ENCODE measurements at regions not wholly inside any gene's neighbourhood (a gene's known extent, or its start where the extent isn't known, plus 50 kb on each side); places are given as distances from the start of the nearest gene placed in this dataset.

DNA sequence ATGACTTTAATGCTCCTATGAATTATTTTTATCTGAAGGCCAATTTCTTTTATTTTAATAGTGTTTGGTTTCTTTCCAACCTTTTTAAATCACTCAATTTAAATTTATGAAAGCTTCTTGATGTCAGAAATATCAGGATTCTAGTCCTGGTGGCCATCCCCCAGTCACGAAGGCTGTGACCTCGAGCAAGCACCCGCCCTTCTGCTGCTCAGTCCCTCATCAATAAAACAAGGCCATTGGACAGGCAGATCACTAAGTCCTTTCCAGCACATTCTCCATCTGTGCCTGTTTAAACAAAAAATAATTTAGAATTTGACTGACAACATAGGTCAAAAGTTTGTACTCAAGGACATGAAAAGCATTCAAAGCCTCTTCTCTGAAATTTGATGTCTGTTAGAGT, 483.6 kb upstream of the VRK2 start:
- no peak for DNase-seq
- no peaks in the 10 kb centered on the region for H3K27me3 ChIP-seq (ENCODE audit: insufficient read depth in 3 of 3, low read length in 2 of 3)
- 69 to 71% (median 70%) methylated on average over 3 of the region's 3 CpGs for WGBS, 3 donors
- no peaks in the 10 kb centered on the region for H3K36me3 ChIP-seq (ENCODE audit: insufficient read depth in 1 of 2, low read depth in 1 of 2)
- no peak for ATAC-seq
- H3K27ac ChIP-seq = no peak overlapping the region
- intact Hi-C loops (cut with DNase I) = no loop called here
- TF ChIP-seq, protein P1, sequence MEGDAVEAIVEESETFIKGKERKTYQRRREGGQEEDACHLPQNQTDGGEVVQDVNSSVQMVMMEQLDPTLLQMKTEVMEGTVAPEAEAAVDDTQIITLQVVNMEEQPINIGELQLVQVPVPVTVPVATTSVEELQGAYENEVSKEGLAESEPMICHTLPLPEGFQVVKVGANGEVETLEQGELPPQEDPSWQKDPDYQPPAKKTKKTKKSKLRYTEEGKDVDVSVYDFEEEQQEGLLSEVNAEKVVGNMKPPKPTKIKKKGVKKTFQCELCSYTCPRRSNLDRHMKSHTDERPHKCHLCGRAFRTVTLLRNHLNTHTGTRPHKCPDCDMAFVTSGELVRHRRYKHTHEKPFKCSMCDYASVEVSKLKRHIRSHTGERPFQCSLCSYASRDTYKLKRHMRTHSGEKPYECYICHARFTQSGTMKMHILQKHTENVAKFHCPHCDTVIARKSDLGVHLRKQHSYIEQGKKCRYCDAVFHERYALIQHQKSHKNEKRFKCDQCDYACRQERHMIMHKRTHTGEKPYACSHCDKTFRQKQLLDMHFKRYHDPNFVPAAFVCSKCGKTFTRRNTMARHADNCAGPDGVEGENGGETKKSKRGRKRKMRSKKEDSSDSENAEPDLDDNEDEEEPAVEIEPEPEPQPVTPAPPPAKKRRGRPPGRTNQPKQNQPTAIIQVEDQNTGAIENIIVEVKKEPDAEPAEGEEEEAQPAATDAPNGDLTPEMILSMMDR (IDR thresholded peaks at IDR 0.05) = no peak
- no peak overlapping the region for H3K4me3 ChIP-seq
- H3K9me3 ChIP-seq = peaks cover 3% of the 10 kb centered on the region
- no peaks in the 10 kb centered on the region for H3K4me1 ChIP-seq

DNA sequence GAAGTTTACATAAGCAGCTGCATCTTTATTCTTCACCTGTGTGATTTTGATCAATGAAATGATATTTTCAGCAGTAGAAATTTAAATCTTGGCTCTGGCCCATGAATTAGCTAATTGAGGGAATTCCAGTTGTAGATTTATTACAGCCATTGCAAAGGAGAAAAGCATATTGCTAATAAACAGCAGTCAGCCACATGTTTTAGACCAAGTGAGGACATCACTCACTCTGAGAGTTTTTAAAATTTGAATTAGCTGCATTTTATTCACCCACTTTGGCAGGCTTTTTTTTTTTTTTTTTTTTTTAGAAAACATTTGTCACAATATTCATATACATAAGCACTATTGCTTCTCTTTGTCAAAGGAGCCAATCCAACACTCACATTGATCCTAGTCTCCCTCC, 479.4 kb upstream of the VRK2 start:
- Histone ChIP-seq H3K36me3 (ENCODE audit: insufficient read depth in 1 of 2, low read depth in 1 of 2) (no peaks in the 10 kb centered on the region), H3K9me3 (no peaks in the 10 kb centered on the region), H3K27ac (no peak overlapping the region), H3K4me1 (no peaks in the 10 kb centered on the region), H3K27me3 (ENCODE audit: insufficient read depth in 3 of 3, low read length in 2 of 3) (no peaks in the 10 kb centered on the region), H3K4me3 (no peak overlapping the region)
- intact Hi-C loops (cut with DNase I) = no loop called here
- ATAC-seq = no peak
- TF ChIP-seq, protein P1 (IDR thresholded peaks at IDR 0.05) = no peak
- no peak for DNase-seq

DNA sequence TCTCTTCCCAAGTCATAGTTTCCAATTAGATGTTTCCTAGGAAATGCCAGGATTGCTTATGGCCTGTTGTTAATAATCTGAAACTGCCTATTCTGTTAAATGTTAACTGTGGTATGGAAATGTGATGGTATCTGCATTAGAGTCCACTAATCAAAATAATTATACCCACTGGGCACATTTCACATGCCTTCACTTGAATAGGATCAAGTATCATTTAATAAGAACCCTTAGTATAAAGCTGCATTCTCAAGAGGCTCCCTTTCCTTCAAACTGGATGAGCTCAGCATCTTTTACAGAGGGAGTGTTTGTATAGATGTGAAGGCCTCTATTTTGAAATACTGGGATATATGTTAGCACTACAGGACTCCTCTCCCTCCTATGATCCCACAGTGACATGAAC, 477.2 kb upstream of the VRK2 start:
- TF ChIP-seq, protein P1 (IDR thresholded peaks at IDR 0.05) = no peak
- Histone ChIP-seq H3K36me3 (ENCODE audit: insufficient read depth in 1 of 2, low read depth in 1 of 2) (no peaks in the 10 kb centered on the region), H3K27ac (no peak overlapping the region), H3K27me3 (ENCODE audit: insufficient read depth in 3 of 3, low read length in 2 of 3) (no peaks in the 10 kb centered on the region), H3K4me3 (no peak overlapping the region), H3K9me3 (no peaks in the 10 kb centered on the region), H3K4me1 (no peaks in the 10 kb centered on the region)
- DNase-seq = no peak
- intact Hi-C loops (cut with DNase I) = no loop called here
- no peak for ATAC-seq

DNA sequence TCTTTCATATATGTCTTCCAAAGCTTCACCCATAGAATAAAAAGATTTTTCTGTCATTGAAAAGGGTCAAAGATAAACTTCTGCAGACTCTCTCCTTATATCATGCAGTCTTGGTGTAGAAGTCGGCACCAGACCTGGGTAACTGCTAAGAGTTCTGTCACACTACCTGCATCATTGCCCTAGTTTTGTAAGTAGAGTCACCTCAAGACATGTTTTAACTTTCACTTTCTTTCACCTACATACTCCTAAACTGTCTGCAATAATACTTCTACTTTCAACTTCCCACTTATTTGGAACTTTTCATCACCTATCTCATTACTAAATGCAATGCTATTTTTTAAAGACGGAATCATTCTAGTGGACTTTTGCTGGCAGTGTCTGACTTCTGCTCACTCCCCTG, 475.6 kb upstream of the VRK2 start:
- no peaks in the 10 kb centered on the region for H3K36me3 ChIP-seq (ENCODE audit: insufficient read depth in 1 of 2, low read depth in 1 of 2)
- ATAC-seq (no peak), DNase-seq (no peak)
- 79 to 94% (median 90%) methylated on average over 2 of the region's 2 CpGs for WGBS, 3 donors
- TF ChIP-seq, protein P1 (IDR thresholded peaks at IDR 0.05) = no peak
- H3K27me3 ChIP-seq (ENCODE audit: insufficient read depth in 3 of 3, low read length in 2 of 3) = no peaks in the 10 kb centered on the region
- H3K4me3 ChIP-seq = no peak overlapping the region
- H3K9me3 ChIP-seq = no peaks in the 10 kb centered on the region
- no peaks in the 10 kb centered on the region for H3K4me1 ChIP-seq
- no peak overlapping the region for H3K27ac ChIP-seq
- intact Hi-C loops (cut with DNase I) = no loop called here

DNA sequence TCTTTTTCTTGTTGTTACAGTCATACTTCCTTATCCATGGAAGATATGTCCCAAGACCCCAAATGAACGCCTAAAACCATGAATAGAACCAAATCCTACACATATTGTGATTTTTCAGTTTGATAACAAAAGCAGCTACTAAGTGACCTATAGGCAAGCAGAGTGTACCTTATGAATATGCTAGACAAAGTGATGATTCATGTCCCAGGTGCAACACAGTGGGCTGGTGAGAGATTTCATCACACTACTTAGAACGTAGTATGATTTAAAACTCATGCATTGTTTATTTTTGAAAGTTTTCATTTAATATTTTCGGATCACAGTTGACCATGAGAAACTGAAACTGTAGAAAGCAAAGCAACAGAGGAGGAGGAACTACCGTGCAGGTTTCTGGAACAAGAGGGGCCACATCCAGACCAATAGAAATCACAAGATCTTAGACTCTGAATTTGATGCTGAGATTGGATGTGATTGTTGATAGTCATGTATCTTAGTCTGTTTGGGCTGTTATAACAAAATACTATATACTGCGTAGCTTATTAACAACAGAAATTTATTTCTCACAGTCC, 470.8 kb upstream of the VRK2 start:
- intact Hi-C loops (cut with DNase I) = no loop called here

More for the DNA sequence above, 470.8 kb upstream of the VRK2 start:
- ATAC-seq (no peak), DNase-seq (no peak)
- Histone ChIP-seq H3K27me3 (ENCODE audit: insufficient read depth in 3 of 3, low read length in 2 of 3) (no peaks in the 10 kb centered on the region), H3K4me3 (no peak overlapping the region), H3K36me3 (ENCODE audit: insufficient read depth in 1 of 2, low read depth in 1 of 2) (no peaks in the 10 kb centered on the region), H3K27ac (no peak overlapping the region), H3K4me1 (no peaks in the 10 kb centered on the region), H3K9me3 (no peaks in the 10 kb centered on the region)
- TF ChIP-seq, protein P1 (IDR thresholded peaks at IDR 0.05) = no peak
- 73 to 76% (median 74%) methylated on average over 5 of the region's 5 CpGs for WGBS, 3 donors
